HCT116 (cell line): ENCODE measurements at regions not wholly inside any gene's neighbourhood (a gene's known extent, or its start where the extent isn't known, plus 50 kb on each side); places are given as distances from the start of the nearest gene placed in this dataset.

ENCODE experiments used
- ATAC-seq: fragments of 200-7000 bp; cut with Tn5 transposase; 2 replicates; pipeline ENCODE4 v1.9.1; 2020; ENCODE audit warnings: mild to moderate bottlenecking, moderate library complexity
- BruUV-seq: library from RNA; stranded (reverse); fragments of 400-500 nt; replicated peaks from 2 replicates; lab custom pipeline; 2021; lab: Mats Ljungman, UMichigan
- CTCF ChIA-PET: fragments of 300-600 bp; sonication (Branson Sonifier 250); formaldehyde crosslinking; loops from one replicate; lab custom pipeline; 2021; ENCODE audit warnings: antibody characterized with exemption; lab: Charles Lee
- POLR2A ChIA-PET: fragments of 300-600, 350-600 bp; sonication (Branson Sonifier 250); formaldehyde crosslinking; loops from one replicate; lab custom pipeline; 2021; ENCODE audit warnings: antibody characterized with exemption; lab: Charles Lee
- RAD21 ChIA-PET, 2 experiments: fragments of 300-600 bp; sonication (Branson Sonifier 250); formaldehyde crosslinking; loops; one replicate each; lab custom pipeline; 2023; ENCODE audit warnings: low total read pairs in 2 of 2; ENCODE audit not compliant: uncharacterized antibody in 2 of 2, unreplicated experiment in 2 of 2, low non-redundant PET in 1 of 2; lab: Charles Lee
- DNase-seq: peaks from one replicate; pipeline ENCODE4 v3.0.0-alpha.2; 2010; ENCODE audit warnings: low read depth, low spot score
- H2AFZ ChIP-seq: fragments of 200-600 bp; shearing (Covaris generic), sonication (generic); 2 replicates; pipeline ENCODE4 v1.6.1; 2017; ENCODE audit warnings: low read depth, mixed run types, mixed read lengths, antibody characterized with exemption, low read length; ENCODE audit not compliant: poor library complexity, severe bottlenecking
- H3K27ac ChIP-seq: 2 replicates; pipeline ENCODE4 v1.5.1; 2012; ENCODE audit warnings: low read depth, low read length
- H3K27me3 ChIP-seq: fragments of 200-600 bp; sonication (generic); 2 replicates; pipeline ENCODE4 v1.6.1; 2016; ENCODE audit warnings: mixed run types, low read length, mixed read lengths; ENCODE audit not compliant: insufficient read depth
- H3K36me3 ChIP-seq, 2 experiments: fragments of 200-500 bp in 1 of 2; fragments of 200-600 bp in 1 of 2; sonication (Bioruptor generic) in 1 of 2; sonication (generic) in 1 of 2; 2 replicates each; pipeline versions ENCODE4 v1.5.1 to v1.6.1; 2014 to 2016; ENCODE audit warnings: low read length in 2 of 2, inconsistent platforms in 1 of 2, mixed read lengths in 1 of 2, mixed run types in 1 of 2; ENCODE audit not compliant: insufficient read depth in 2 of 2, control insufficient read depth in 1 of 2
- H3K4me1 ChIP-seq, 2 experiments: fragments of 200-600 bp in 1 of 2; sonication (generic) in 1 of 2; 2 replicates each; pipeline versions ENCODE4 v1.5.1 to v1.6.1; 2012 to 2017; ENCODE audit warnings: low read length in 2 of 2, inconsistent platforms in 1 of 2, mild to moderate bottlenecking in 1 of 2, mixed read lengths in 1 of 2, mixed run types in 1 of 2, moderate library complexity in 1 of 2; ENCODE audit not compliant: insufficient read depth in 2 of 2, control insufficient read depth in 1 of 2
- H3K4me2 ChIP-seq: fragments of 200-600 bp; sonication (generic); 2 replicates; pipeline ENCODE4 v1.6.1; 2017; ENCODE audit warnings: mixed run types, low read length, mixed read lengths
- H3K4me3 ChIP-seq, 2 experiments: fragments of 200-600 bp in 1 of 2; sonication (generic) in 1 of 2; replicated peaks in 1 of 2; 2 replicates each; pipeline ENCODE4 v1.5.1; 2011 to 2016; ENCODE audit warnings: low read length in 2 of 2, control low read depth in 1 of 2, low read depth in 1 of 2, mild to moderate bottlenecking in 1 of 2, mixed read lengths in 1 of 2, mixed run types in 1 of 2
- H3K79me2 ChIP-seq: fragments of 200-600 bp; sonication (generic); 2 replicates; pipeline ENCODE4 v1.6.1; 2017; ENCODE audit warnings: mild to moderate bottlenecking, mixed run types, low read length, moderate library complexity, mixed read lengths; ENCODE audit not compliant: insufficient read depth
- H3K9ac ChIP-seq: fragments of 200-600 bp; sonication (generic); 2 replicates; pipeline ENCODE4 v1.6.1; 2016; ENCODE audit warnings: low read length, mixed read lengths
- H3K9me2 ChIP-seq: fragments of 200-600 bp; sonication (generic), shearing (Covaris generic); 2 replicates; pipeline ENCODE4 v1.6.1; 2017; ENCODE audit warnings: mixed run types, mild to moderate bottlenecking, moderate library complexity; ENCODE audit not compliant: insufficient read depth
- H3K9me3 ChIP-seq, 2 experiments: fragments of 200-500 bp in 1 of 2; fragments of 200-600 bp in 1 of 2; sonication (Bioruptor generic) in 1 of 2; sonication (generic) in 1 of 2; 2 replicates each; pipeline ENCODE4 v1.6.1; 2014 to 2017; ENCODE audit warnings: low read length in 2 of 2, mixed read lengths in 2 of 2, inconsistent platforms in 1 of 2, low read depth in 1 of 2, mild to moderate bottlenecking in 1 of 2, mixed run types in 1 of 2, moderate library complexity in 1 of 2; ENCODE audit not compliant: control insufficient read depth in 1 of 2, insufficient read depth in 1 of 2
- H4K20me1 ChIP-seq: fragments of 200-600 bp; sonication (generic), shearing (Covaris generic); 2 replicates; pipeline ENCODE4 v1.6.1; 2017; ENCODE audit warnings: mixed run types, mild to moderate bottlenecking, moderate library complexity; ENCODE audit not compliant: insufficient read depth
- CBX3 ChIP-seq: IDR thresholded peaks from 2 replicates; pipeline ENCODE4 v1.6.1; 2012; ENCODE audit warnings: low read depth
- CEBPB ChIP-seq: IDR thresholded peaks from 2 replicates; pipeline ENCODE4 v1.6.1; 2012; ENCODE audit warnings: low read depth
- EGR1 ChIP-seq: IDR thresholded peaks from 2 replicates; pipeline ENCODE4 v1.6.1; 2012; ENCODE audit warnings: low read depth
- EZH2phosphoT487 ChIP-seq: fragments of 200-600 bp; IDR thresholded peaks from 2 replicates; pipeline ENCODE4 v1.6.1; 2018; ENCODE audit warnings: antibody characterized with exemption, borderline replicate concordance
- FOSL1 ChIP-seq: IDR thresholded peaks from 2 replicates; pipeline ENCODE4 v1.6.1; 2012; ENCODE audit warnings: low read depth
- RAD21 ChIP-seq: IDR thresholded peaks from 2 replicates; pipeline ENCODE4 v1.6.1; 2012; ENCODE audit warnings: low read depth, mild to moderate bottlenecking
- SIN3A ChIP-seq: IDR thresholded peaks from 2 replicates; pipeline ENCODE4 v1.6.1; 2012; ENCODE audit warnings: low read depth
- YY1 ChIP-seq: IDR thresholded peaks from 2 replicates; pipeline ENCODE4 v1.6.1; 2011; ENCODE audit warnings: low read length, low read depth, moderate library complexity, mild to moderate bottlenecking; ENCODE audit not compliant: insufficient replicate concordance; ENCODE audit errors: extremely low read depth
- ZFX ChIP-seq: fragments of 450-650 bp; IDR thresholded peaks from 2 replicates; pipeline ENCODE4 v1.6.1; 2017
- ZNF274 ChIP-seq: fragments of 200-500 bp; sonication (Bioruptor generic); IDR thresholded peaks from 2 replicates; pipeline ENCODE4 v1.6.1; 2014; ENCODE audit warnings: mild to moderate bottlenecking, low read depth, low read length, inconsistent platforms
- intact Hi-C: fragments of 100-400 bp; cut with micrococcal nuclease; formaldehyde crosslinking; loops from 2 replicates; pipeline ENCODE4 v1.10.0; 2022
- TF ChIP-seq, protein P1 (sequence below): IDR thresholded peaks from 2 replicates; pipeline ENCODE4 v1.6.1; 2012
- TF ChIP-seq, protein P2 (sequence below): IDR thresholded peaks from 2 replicates; pipeline ENCODE4 v1.6.1; 2012
- TF ChIP-seq, protein P3 (sequence below): IDR thresholded peaks from 2 replicates; pipeline ENCODE4 v1.6.1; 2012; ENCODE audit warnings: low read depth

DNA sequence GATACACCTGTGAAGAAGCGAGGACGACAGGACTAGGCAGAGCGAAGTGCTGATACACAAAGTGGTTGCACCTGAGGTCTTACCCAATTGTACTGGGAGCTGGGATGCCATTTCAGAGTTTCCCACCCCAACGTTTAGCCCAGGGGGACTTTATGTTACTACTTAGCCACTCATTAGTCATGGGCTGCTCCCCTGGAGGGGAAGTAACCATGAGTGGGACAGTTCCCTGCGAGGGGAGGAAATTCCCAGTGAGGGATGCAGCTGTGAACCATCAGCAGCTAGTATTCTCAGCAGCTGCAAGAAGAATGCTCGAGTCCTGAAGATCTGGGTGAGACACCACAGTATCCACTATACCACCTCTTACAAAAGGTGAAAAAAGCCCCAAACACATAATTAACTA, 93.7 kb upstream of the ACTBL2 start:
- no peaks in the 10 kb centered on the region for H3K36me3 ChIP-seq
- TF ChIP-seq RAD21 = no peak
- TF ChIP-seq, protein P1, sequence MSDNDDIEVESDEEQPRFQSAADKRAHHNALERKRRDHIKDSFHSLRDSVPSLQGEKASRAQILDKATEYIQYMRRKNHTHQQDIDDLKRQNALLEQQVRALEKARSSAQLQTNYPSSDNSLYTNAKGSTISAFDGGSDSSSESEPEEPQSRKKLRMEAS = no peak
- TF ChIP-seq, protein P2, sequence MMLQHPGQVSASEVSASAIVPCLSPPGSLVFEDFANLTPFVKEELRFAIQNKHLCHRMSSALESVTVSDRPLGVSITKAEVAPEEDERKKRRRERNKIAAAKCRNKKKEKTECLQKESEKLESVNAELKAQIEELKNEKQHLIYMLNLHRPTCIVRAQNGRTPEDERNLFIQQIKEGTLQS = no peak
- TF ChIP-seq SIN3A = no peak
- no peak for TF ChIP-seq FOSL1
- no peak for TF ChIP-seq CEBPB
- TF ChIP-seq YY1 = no peak
- TF ChIP-seq EGR1 = no peak
- no peak for TF ChIP-seq CBX3
- TF ChIP-seq ZFX = no peak
- TF ChIP-seq EZH2phosphoT487 = no peak
- no peak for TF ChIP-seq ZNF274
- TF ChIP-seq, protein P3, sequence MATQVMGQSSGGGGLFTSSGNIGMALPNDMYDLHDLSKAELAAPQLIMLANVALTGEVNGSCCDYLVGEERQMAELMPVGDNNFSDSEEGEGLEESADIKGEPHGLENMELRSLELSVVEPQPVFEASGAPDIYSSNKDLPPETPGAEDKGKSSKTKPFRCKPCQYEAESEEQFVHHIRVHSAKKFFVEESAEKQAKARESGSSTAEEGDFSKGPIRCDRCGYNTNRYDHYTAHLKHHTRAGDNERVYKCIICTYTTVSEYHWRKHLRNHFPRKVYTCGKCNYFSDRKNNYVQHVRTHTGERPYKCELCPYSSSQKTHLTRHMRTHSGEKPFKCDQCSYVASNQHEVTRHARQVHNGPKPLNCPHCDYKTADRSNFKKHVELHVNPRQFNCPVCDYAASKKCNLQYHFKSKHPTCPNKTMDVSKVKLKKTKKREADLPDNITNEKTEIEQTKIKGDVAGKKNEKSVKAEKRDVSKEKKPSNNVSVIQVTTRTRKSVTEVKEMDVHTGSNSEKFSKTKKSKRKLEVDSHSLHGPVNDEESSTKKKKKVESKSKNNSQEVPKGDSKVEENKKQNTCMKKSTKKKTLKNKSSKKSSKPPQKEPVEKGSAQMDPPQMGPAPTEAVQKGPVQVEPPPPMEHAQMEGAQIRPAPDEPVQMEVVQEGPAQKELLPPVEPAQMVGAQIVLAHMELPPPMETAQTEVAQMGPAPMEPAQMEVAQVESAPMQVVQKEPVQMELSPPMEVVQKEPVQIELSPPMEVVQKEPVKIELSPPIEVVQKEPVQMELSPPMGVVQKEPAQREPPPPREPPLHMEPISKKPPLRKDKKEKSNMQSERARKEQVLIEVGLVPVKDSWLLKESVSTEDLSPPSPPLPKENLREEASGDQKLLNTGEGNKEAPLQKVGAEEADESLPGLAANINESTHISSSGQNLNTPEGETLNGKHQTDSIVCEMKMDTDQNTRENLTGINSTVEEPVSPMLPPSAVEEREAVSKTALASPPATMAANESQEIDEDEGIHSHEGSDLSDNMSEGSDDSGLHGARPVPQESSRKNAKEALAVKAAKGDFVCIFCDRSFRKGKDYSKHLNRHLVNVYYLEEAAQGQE = no peak
- H2AFZ ChIP-seq = no peak overlapping the region
- H3K79me2 ChIP-seq = no peaks in the 10 kb centered on the region
- no peaks in the 10 kb centered on the region for H4K20me1 ChIP-seq
- no peaks in the 10 kb centered on the region for H3K9me2 ChIP-seq
- DNase-seq = no peak
- no TSS peak for BruUV-seq
- RAD21 ChIA-PET = no interaction called here
- no peaks in the 10 kb centered on the region for H3K9me3 ChIP-seq
- H3K4me2 ChIP-seq = no peak overlapping the region
- H3K4me3 ChIP-seq = no peak overlapping the region
- no peak overlapping the region for H3K27ac ChIP-seq
- POLR2A ChIA-PET = no interaction called here
- CTCF ChIA-PET = no interaction called here
- no peak overlapping the region for H3K9ac ChIP-seq
- no peak for ATAC-seq
- H3K27me3 ChIP-seq = no peaks in the 10 kb centered on the region
- intact Hi-C loops = no loop called here
- H3K4me1 ChIP-seq = no peaks in the 10 kb centered on the region
